ENCODE measurements at regions not wholly inside any gene's neighbourhood (a gene's known extent, or its start where the extent isn't known, plus 50 kb on each side); places are given as distances from the start of the nearest gene placed in this dataset.

- intact Hi-C loops (cut with DNase I): no loop called here
- DNase-seq: no peak
- Histone ChIP-seq H3K36me3 (no peaks in the 10 kb centered on the region), H3K27me3 (no peaks in the 10 kb centered on the region), H3K4me1 (ENCODE audit: insufficient read depth) (no peaks in the 10 kb centered on the region), H3K9me3 (peaks cover 0 to 11% of the 10 kb centered on the region in 2 donors), H3K27ac (no peak overlapping the region), H3K4me3 (no peak overlapping the region)
- TF ChIP-seq CTCF (IDR thresholded peaks at IDR 0.05) (no peak), POLR2A (IDR thresholded peaks at IDR 0.05) (no peak), EP300 (IDR thresholded peaks at IDR 0.05) (no peak)
- WGBS, 3 donors: 0 to 7% (median 2%) methylated on average over 1 of the region's 1 CpG
These were observed 974.2 kb downstream of the JRKL start for GRCh38 chr11:97364047-97364446.

- H3K27ac ChIP-seq: no peak overlapping the region
- H3K36me3 ChIP-seq: no peaks in the 10 kb centered on the region
- peaks cover 0 to 11% of the 10 kb centered on the region in 2 donors for H3K9me3 ChIP-seq
- H3K4me3 ChIP-seq: no peak overlapping the region
- H3K4me1 ChIP-seq (ENCODE audit: insufficient read depth): no peaks in the 10 kb centered on the region
- DNase-seq: no peak
- WGBS, 3 donors: 94 to 96% (median 94%) methylated on average over 10 of the region's 10 CpGs
- TF ChIP-seq POLR2A (IDR thresholded peaks at IDR 0.05): no peak
- intact Hi-C loops (cut with DNase I): no loop called here
- no peaks in the 10 kb centered on the region for H3K27me3 ChIP-seq
These were observed 977.7 kb downstream of the JRKL start for GRCh38 chr11:97367406-97368083.

- no peak overlapping the region for H3K27ac ChIP-seq
- no peak for DNase-seq
- no peaks in the 10 kb centered on the region for H3K9me3 ChIP-seq
- 36 to 42% (median 38%) methylated on average over 2 of the region's 2 CpGs for WGBS, 3 donors
- TF ChIP-seq CTCF (IDR thresholded peaks at IDR 0.05) (no peak), POLR2A (IDR thresholded peaks at IDR 0.05) (no peak), EP300 (IDR thresholded peaks at IDR 0.05) (no peak)
- intact Hi-C loops (cut with DNase I): no loop called here
- no peaks in the 10 kb centered on the region for H3K27me3 ChIP-seq
- H3K4me3 ChIP-seq: no peak overlapping the region
- no peaks in the 10 kb centered on the region for H3K36me3 ChIP-seq
- no peaks in the 10 kb centered on the region for H3K4me1 ChIP-seq (ENCODE audit: insufficient read depth)
These were observed 999.5 kb downstream of the JRKL start for GRCh38 chr11:97389270-97389669.

- H3K9me3 ChIP-seq: no peaks in the 10 kb centered on the region
- intact Hi-C loops (cut with DNase I): no loop called here
- no peak for DNase-seq
- 80 to 87% (median 81%) methylated on average over 4 of the region's 4 CpGs for WGBS, 3 donors
- no peaks in the 10 kb centered on the region for H3K4me1 ChIP-seq (ENCODE audit: insufficient read depth)
- TF ChIP-seq CTCF (IDR thresholded peaks at IDR 0.05) (no peak), POLR2A (IDR thresholded peaks at IDR 0.05) (no peak), EP300 (IDR thresholded peaks at IDR 0.05) (no peak)
- H3K4me3 ChIP-seq: no peak overlapping the region
- no peaks in the 10 kb centered on the region for H3K36me3 ChIP-seq
- no peak overlapping the region for H3K27ac ChIP-seq
- no peaks in the 10 kb centered on the region for H3K27me3 ChIP-seq
These were observed 1008.4 kb downstream of the JRKL start for GRCh38 chr11:97398246-97398645.

GRCh38 chr11:97409141-97409540 lies 1019.3 kb downstream of the JRKL start:
- H3K27me3 ChIP-seq: no peaks in the 10 kb centered on the region
- H3K9me3 ChIP-seq: no peaks in the 10 kb centered on the region
- intact Hi-C loops (cut with DNase I): no loop called here
- WGBS, 3 donors: 91 to 100% (median 92%) methylated on average over 1 of the region's 1 CpG
- no peak for TF ChIP-seq POLR2A (IDR thresholded peaks at IDR 0.05)
- no peak for TF ChIP-seq EP300 (IDR thresholded peaks at IDR 0.05)
- TF ChIP-seq CTCF (IDR thresholded peaks at IDR 0.05): no peak
- no peak for DNase-seq
- no peak overlapping the region for H3K4me3 ChIP-seq
- H3K4me1 ChIP-seq (ENCODE audit: insufficient read depth): no peaks in the 10 kb centered on the region
- H3K36me3 ChIP-seq: no peaks in the 10 kb centered on the region
- no peak overlapping the region for H3K27ac ChIP-seq
